SU-DHL-6 (cell line): ENCODE measurements at regions not wholly inside any gene's neighbourhood (a gene's known extent, or its start where the extent isn't known, plus 50 kb on each side); places are given as distances from the start of the nearest gene placed in this dataset.

Experiments
- EZH2phosphoT487 ChIP-seq: fragments of 200-600 bp; sonication (generic), shearing (Covaris generic); conservative IDR thresholded peaks from 2 replicates; pipeline ENCODE4 v1.6.1; 2018; ENCODE audit warnings: mild to moderate bottlenecking, antibody characterized with exemption, low read length, moderate library complexity, mixed read lengths
- TF ChIP-seq, protein P1 (sequence below): fragments of 200-600 bp; sonication (generic); IDR thresholded peaks from one replicate; pipeline ENCODE4 v1.5.1; 2017; ENCODE audit warnings: antibody characterized with exemption, mild to moderate bottlenecking, low read length, moderate library complexity; ENCODE audit not compliant: insufficient read depth, poor library complexity, severe bottlenecking

DNA sequence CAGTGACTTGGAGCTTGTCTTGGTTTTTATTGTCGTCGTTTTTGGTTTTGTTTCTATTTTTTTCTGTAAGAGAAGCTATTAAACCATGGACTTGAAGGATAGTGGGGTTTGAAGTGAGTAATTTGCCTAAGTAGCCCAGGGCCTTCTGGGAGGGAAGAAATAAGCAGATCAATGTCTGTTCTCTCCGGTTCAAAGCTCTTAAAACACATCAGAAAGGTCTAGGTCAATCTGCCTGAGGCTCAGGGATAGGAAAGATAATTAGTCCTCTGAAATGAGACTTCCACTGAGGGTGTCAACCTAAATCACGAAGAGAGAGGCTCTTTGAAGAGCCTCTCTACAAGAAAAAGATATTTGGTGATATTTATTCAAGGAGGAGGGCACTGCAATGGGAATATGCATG, 178.0 kb downstream of the MATN1 start:
- TF ChIP-seq, protein P1, sequence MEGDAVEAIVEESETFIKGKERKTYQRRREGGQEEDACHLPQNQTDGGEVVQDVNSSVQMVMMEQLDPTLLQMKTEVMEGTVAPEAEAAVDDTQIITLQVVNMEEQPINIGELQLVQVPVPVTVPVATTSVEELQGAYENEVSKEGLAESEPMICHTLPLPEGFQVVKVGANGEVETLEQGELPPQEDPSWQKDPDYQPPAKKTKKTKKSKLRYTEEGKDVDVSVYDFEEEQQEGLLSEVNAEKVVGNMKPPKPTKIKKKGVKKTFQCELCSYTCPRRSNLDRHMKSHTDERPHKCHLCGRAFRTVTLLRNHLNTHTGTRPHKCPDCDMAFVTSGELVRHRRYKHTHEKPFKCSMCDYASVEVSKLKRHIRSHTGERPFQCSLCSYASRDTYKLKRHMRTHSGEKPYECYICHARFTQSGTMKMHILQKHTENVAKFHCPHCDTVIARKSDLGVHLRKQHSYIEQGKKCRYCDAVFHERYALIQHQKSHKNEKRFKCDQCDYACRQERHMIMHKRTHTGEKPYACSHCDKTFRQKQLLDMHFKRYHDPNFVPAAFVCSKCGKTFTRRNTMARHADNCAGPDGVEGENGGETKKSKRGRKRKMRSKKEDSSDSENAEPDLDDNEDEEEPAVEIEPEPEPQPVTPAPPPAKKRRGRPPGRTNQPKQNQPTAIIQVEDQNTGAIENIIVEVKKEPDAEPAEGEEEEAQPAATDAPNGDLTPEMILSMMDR: no peak
- no peak for TF ChIP-seq EZH2phosphoT487
